HUES64 (cell line): ENCODE measurements at regions not wholly inside any gene's neighbourhood (a gene's known extent, or its start where the extent isn't known, plus 50 kb on each side); places are given as distances from the start of the nearest gene placed in this dataset.

Experiments used
- H3K27ac ChIP-seq: 2 replicates; pipeline ENCODE4 v1.7.0; 2013; ENCODE audit warnings: low read depth, low read length, inconsistent platforms
- H3K27me3 ChIP-seq: 2 replicates; pipeline ENCODE4 v1.6.1; 2013; ENCODE audit warnings: mild to moderate bottlenecking, low read length; ENCODE audit not compliant: insufficient read depth
- H3K36me3 ChIP-seq: 2 replicates; pipeline ENCODE4 v1.6.1; 2013; ENCODE audit warnings: mild to moderate bottlenecking, low read length; ENCODE audit not compliant: insufficient read depth
- H3K4me1 ChIP-seq: 2 replicates; pipeline ENCODE4 v1.6.1; 2013; ENCODE audit warnings: mild to moderate bottlenecking, low read length, moderate library complexity; ENCODE audit not compliant: insufficient read depth
- H3K4me3 ChIP-seq: 2 replicates; pipeline ENCODE4 v1.5.1; 2013; ENCODE audit warnings: mild to moderate bottlenecking, low read length, moderate library complexity
- H3K9ac ChIP-seq: 2 replicates; pipeline ENCODE4 v1.6.1; 2013; ENCODE audit warnings: mild to moderate bottlenecking, low read depth, low read length
- H3K9me3 ChIP-seq: 2 replicates; pipeline ENCODE4 v1.6.1; 2013; ENCODE audit warnings: low read depth, low read length; ENCODE audit not compliant: insufficient read depth
- WGBS: fragments of 150-250, 120-280 bp; methylation state at CpG from one replicate; pipeline ENCODE4 v1.1.7; 2013; ENCODE audit warnings: missing lambda C conversion rate; 5-methylcytosine and 5-hydroxymethylcytosine counted together

- Histone ChIP-seq H3K4me3 (no peak overlapping the region), H3K4me1 (no peaks in the 10 kb centered on the region), H3K9ac (no peak overlapping the region), H3K9me3 (0 out of 2 replicates have a peak, but pooled peaks cover 3% of the 10 kb centered on the region), H3K27ac (no peak overlapping the region), H3K36me3 (no peaks in the 10 kb centered on the region), H3K27me3 (no peaks in the 10 kb centered on the region)
- WGBS = 93% methylated on average over 2 of the region's 2 CpGs
These were observed 299.2 kb upstream of the API5 start for GRCh38 chr11:43012606-43013005.

- Histone ChIP-seq H3K9ac (no peak overlapping the region), H3K4me1 (no peaks in the 10 kb centered on the region), H3K27ac (no peak overlapping the region), H3K9me3 (0 out of 2 replicates have a peak, but pooled peaks cover 2% of the 10 kb centered on the region), H3K4me3 (no peak overlapping the region), H3K27me3 (no peaks in the 10 kb centered on the region), H3K36me3 (no peaks in the 10 kb centered on the region)
These were observed 290.3 kb upstream of the API5 start for GRCh38 chr11:43021466-43021865.

DNA sequence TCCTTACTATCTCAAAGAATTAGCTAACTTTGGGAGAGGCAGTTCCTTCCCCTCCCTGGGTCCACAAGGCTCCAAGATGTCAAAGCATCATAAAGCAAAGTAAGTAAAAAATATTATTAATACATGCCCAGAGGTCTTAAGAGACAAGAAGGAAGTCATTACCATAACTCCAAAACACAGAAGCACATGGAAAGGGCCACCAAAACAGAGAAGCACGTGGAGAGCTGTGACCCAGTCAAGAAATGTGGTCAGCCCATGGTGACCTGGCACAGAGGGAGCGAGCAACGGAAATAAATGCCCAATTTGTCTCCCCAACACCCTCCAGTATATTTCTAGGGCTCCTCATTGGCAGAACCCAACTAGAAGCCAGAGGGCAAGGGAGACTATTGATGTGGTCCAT, 277.5 kb upstream of the API5 start:
- WGBS = 92% methylated on average over 3 of the region's 3 CpGs
- peaks cover 4% of the 10 kb centered on the region; the same call in 1 of the 2 replicates for H3K9me3 ChIP-seq

DNA sequence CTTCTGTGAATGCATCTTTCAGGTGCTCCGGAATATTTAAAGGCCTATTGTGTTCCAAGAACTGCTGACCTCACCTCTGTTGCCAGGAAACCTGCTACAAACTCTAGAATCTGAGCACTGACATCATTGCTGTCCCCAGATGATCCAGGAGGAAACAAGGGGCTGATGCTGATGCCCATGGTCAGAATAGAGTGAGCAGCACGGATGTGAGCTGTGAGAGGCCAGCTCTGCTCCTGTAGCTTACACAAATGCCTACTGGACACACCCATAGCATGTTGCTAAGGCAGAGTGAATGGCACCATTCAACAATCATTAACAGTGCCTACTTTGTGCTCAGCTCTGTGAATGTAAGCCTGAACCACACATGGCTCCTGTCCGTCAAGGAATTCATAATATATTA, 276.7 kb upstream of the API5 start:
- Histone ChIP-seq H3K9ac (no peak overlapping the region), H3K9me3 (peaks cover 4% of the 10 kb centered on the region; the same call in 1 of the 2 replicates), H3K4me1 (no peaks in the 10 kb centered on the region), H3K27ac (no peak overlapping the region), H3K36me3 (no peaks in the 10 kb centered on the region), H3K4me3 (no peak overlapping the region), H3K27me3 (no peaks in the 10 kb centered on the region)
- 86% methylated on average over 3 of the region's 3 CpGs for WGBS

More for the DNA sequence above, 277.5 kb upstream of the API5 start:
- Histone ChIP-seq H3K36me3 (no peaks in the 10 kb centered on the region), H3K27ac (no peak overlapping the region), H3K4me3 (no peak overlapping the region), H3K4me1 (no peaks in the 10 kb centered on the region), H3K27me3 (no peaks in the 10 kb centered on the region), H3K9ac (no peak overlapping the region)

GRCh38 chr11:43053638-43054412, 258.0 kb upstream of the API5 start:
- Histone ChIP-seq H3K27me3 (no peaks in the 10 kb centered on the region), H3K9me3 (no peaks in the 10 kb centered on the region), H3K4me3 (no peak overlapping the region), H3K36me3 (no peaks in the 10 kb centered on the region), H3K27ac (no peak overlapping the region), H3K9ac (no peak overlapping the region), H3K4me1 (no peaks in the 10 kb centered on the region)
- WGBS = 83% methylated on average over 1 of the region's 2 CpGs

GRCh38 chr11:43067681-43068080, 244.1 kb upstream of the API5 start:
- Histone ChIP-seq H3K27ac (no peak overlapping the region), H3K27me3 (no peaks in the 10 kb centered on the region)
- 88% methylated on average over 1 of the region's 1 CpG for WGBS

DNA sequence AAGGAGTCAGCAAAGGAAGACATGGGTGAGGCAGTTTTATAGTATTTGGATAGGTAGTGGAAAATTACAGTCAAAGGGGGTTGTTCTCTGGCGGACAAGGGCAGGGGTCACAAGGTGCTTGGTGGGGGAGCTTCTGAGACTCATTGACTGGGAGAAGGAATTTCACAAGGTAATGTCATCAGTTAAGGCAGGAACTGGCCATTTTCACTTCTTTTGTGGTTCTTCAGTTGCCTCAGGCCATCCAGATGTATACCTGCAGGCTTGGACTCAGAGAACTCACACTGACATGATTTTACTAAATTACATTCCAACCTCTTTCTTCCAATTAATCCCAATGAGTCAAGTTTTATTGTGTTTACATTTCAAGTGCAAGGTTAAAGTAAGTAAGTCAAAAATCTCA, 240.5 kb upstream of the API5 start:
- peaks cover 36% of the 10 kb centered on the region for H3K4me1 ChIP-seq
- H3K9ac ChIP-seq = no peak overlapping the region
- 66% methylated on average over 1 of the region's 1 CpG for WGBS
- no peak overlapping the region for H3K4me3 ChIP-seq
- peak overlapping the region; percentile 19; the same call in 1 of the 2 replicates for H3K27ac ChIP-seq
- no peaks in the 10 kb centered on the region for H3K36me3 ChIP-seq
- peaks cover 11% of the 10 kb centered on the region for H3K9me3 ChIP-seq
- H3K27me3 ChIP-seq = no peaks in the 10 kb centered on the region

More at GRCh38 chr11:43067681-43068080, 244.1 kb upstream of the API5 start:
- Histone ChIP-seq H3K9me3 (peaks cover 13% of the 10 kb centered on the region), H3K36me3 (no peaks in the 10 kb centered on the region), H3K4me3 (no peak overlapping the region), H3K4me1 (peaks cover 15% of the 10 kb centered on the region), H3K9ac (no peak overlapping the region)

GRCh38 chr11:43072096-43072495, 239.7 kb upstream of the API5 start:
- Histone ChIP-seq H3K9ac (no peak overlapping the region), H3K4me1 (peaks cover 36% of the 10 kb centered on the region), H3K4me3 (no peak overlapping the region), H3K27me3 (no peaks in the 10 kb centered on the region), H3K27ac (peak overlapping the region; percentile 46; the same call in 1 of the 2 replicates), H3K36me3 (no peaks in the 10 kb centered on the region), H3K9me3 (peaks cover 11% of the 10 kb centered on the region)
- 34% methylated on average over 2 of the region's 3 CpGs for WGBS

- H3K27me3 ChIP-seq = no peaks in the 10 kb centered on the region
- no peak overlapping the region for H3K27ac ChIP-seq
- peaks cover 37% of the 10 kb centered on the region for H3K4me1 ChIP-seq
These were observed 238.9 kb upstream of the API5 start for GRCh38 chr11:43072911-43073310.

DNA sequence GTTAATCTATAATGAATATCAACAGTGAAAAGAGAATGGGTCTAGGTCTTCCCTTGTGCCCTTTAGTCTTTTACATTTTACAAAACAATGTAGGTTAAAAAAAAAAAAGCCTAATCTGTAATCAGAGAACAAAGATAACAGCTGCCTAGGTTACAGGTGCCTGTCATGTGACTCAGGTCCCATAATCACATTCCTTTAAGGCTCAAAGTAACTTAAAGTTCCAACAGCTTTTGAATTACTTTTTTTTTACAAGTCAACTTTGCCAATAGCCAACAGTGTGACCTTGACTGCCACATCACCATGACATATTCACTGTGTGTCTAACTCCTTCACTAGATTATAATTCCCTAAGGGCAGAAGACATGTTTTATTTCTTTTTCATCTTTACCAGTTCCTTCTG, 237.0 kb upstream of the API5 start:
- no peaks in the 10 kb centered on the region for H3K36me3 ChIP-seq
- H3K9me3 ChIP-seq = peaks cover 11% of the 10 kb centered on the region
- H3K4me1 ChIP-seq = peaks cover 42% of the 10 kb centered on the region
- no peak overlapping the region for H3K9ac ChIP-seq
- no peaks in the 10 kb centered on the region for H3K27me3 ChIP-seq
- no peak overlapping the region for H3K4me3 ChIP-seq
- peak overlapping the region; percentile 47; the same call in 1 of the 2 replicates for H3K27ac ChIP-seq

More at GRCh38 chr11:43072911-43073310, 238.9 kb upstream of the API5 start:
- Histone ChIP-seq H3K4me3 (no peak overlapping the region), H3K36me3 (no peaks in the 10 kb centered on the region), H3K9me3 (peaks cover 11% of the 10 kb centered on the region), H3K9ac (no peak overlapping the region)
- 77% methylated on average over 4 of the region's 4 CpGs for WGBS

DNA sequence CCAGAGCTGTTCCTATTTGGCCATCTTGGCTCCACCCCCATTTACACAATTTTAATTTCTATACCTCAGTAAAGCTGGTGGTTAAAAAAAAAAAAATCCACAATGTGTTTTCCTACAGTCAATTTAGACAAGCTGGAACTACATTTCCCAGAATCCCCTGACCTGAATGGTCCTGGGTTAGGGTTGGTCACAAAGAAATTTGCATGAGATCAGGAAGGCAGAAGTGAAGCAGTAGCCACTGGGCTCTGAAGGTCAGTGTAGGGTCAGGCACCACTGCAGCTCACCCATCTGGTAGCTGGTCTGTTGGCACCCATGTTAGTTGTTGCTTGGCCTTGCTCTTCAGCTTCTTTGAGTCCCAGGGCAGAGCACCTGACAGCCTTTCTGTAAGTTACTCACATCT, 210.7 kb upstream of the API5 start:
- Histone ChIP-seq H3K4me1 (no peaks in the 10 kb centered on the region), H3K4me3 (no peak overlapping the region), H3K9ac (no peak overlapping the region), H3K36me3 (no peaks in the 10 kb centered on the region), H3K9me3 (peaks cover 14% of the 10 kb centered on the region), H3K27ac (no peak overlapping the region), H3K27me3 (no peaks in the 10 kb centered on the region)
